Astrocyte (in vitro differentiated cells and primary cell): ENCODE measurements at regions not wholly inside any gene's neighbourhood (a gene's known extent, or its start where the extent isn't known, plus 50 kb on each side); places are given as distances from the start of the nearest gene placed in this dataset.

Experiments used
- DNase-seq: peaks from one replicate; pipeline ENCODE4 v3.0.0-alpha.2; 2010; ENCODE audit warnings: low read depth
- FAIRE-seq: peaks from 2 replicates; lab custom pipeline; 2011; peaks lifted over from hg19 to GRCh38; lab: Jason Lieb, UNC
- H2AFZ ChIP-seq: 2 replicates; pipeline ENCODE4 v1.6.0; 2012; ENCODE audit warnings: low read depth, low read length, inconsistent platforms
- H3K27ac ChIP-seq: 2 replicates; pipeline ENCODE4 v1.5.1; 2011; ENCODE audit warnings: low read depth, low read length, inconsistent platforms
- H3K27me3 ChIP-seq: 2 replicates; pipeline ENCODE4 v1.6.0; 2011; ENCODE audit warnings: low read length, inconsistent platforms; ENCODE audit not compliant: insufficient read depth
- H3K36me3 ChIP-seq: 2 replicates; pipeline ENCODE4 v1.5.1; 2011; ENCODE audit warnings: low read length, inconsistent platforms; ENCODE audit not compliant: insufficient read depth
- H3K4me1 ChIP-seq: 2 replicates; pipeline ENCODE4 v1.5.1; 2011; ENCODE audit warnings: low read length, inconsistent platforms; ENCODE audit not compliant: insufficient read depth
- H3K4me2 ChIP-seq: 2 replicates; pipeline ENCODE4 v1.6.0; 2012; ENCODE audit warnings: low read length, inconsistent platforms
- H3K4me3 ChIP-seq: 2 replicates; pipeline ENCODE4 v1.5.1; 2011; ENCODE audit warnings: low read depth, mild to moderate bottlenecking, low read length, inconsistent platforms; ENCODE audit not compliant: insufficient read depth
- H3K79me2 ChIP-seq: 2 replicates; pipeline ENCODE4 v1.6.0; 2012; ENCODE audit warnings: mild to moderate bottlenecking, low read length, inconsistent platforms; ENCODE audit not compliant: insufficient read depth
- H3K9ac ChIP-seq: 2 replicates; pipeline ENCODE4 v1.6.0; 2012; ENCODE audit warnings: mild to moderate bottlenecking, low read length, inconsistent platforms
- H3K9me3 ChIP-seq: 2 replicates; pipeline ENCODE4 v1.5.1; 2012; ENCODE audit warnings: low read depth, mild to moderate bottlenecking, low read length, inconsistent platforms; ENCODE audit not compliant: insufficient read depth
- H4K20me1 ChIP-seq: 2 replicates; pipeline ENCODE4 v1.6.0; 2012; ENCODE audit warnings: low read length, inconsistent platforms; ENCODE audit not compliant: insufficient read depth
- H3K27ac Mint-ChIP-seq: one replicate; pipeline ENCODE4 v1.8.0; 2021; ENCODE audit warnings: mild to moderate bottlenecking, mixed read lengths; ENCODE audit not compliant: unreplicated experiment
- H3K27me3 Mint-ChIP-seq: one replicate; pipeline ENCODE4 v1.8.0; 2021; ENCODE audit warnings: low read depth, mixed read lengths; ENCODE audit not compliant: unreplicated experiment
- H3K36me3 Mint-ChIP-seq: one replicate; pipeline ENCODE4 v1.8.0; 2021; ENCODE audit warnings: low read depth, mixed read lengths; ENCODE audit not compliant: unreplicated experiment
- H3K4me1 Mint-ChIP-seq: one replicate; pipeline ENCODE4 v1.8.0; 2021; ENCODE audit warnings: low read depth, mixed read lengths; ENCODE audit not compliant: unreplicated experiment
- H3K4me3 Mint-ChIP-seq: one replicate; pipeline ENCODE4 v1.8.0; 2021; ENCODE audit warnings: mild to moderate bottlenecking, moderate library complexity, mixed read lengths; ENCODE audit not compliant: unreplicated experiment
- H3K9me3 Mint-ChIP-seq: one replicate; pipeline ENCODE4 v1.8.0; 2021; ENCODE audit warnings: mild to moderate bottlenecking, mixed read lengths; ENCODE audit not compliant: unreplicated experiment
- EZH2 ChIP-seq: IDR thresholded peaks from 2 replicates; pipeline ENCODE4 v1.6.1; 2012; ENCODE audit warnings: mild to moderate bottlenecking, low read length, inconsistent platforms; ENCODE audit not compliant: insufficient read depth
- TF ChIP-seq, protein P1 (sequence below): IDR thresholded peaks from 2 replicates; pipeline ENCODE4 v1.5.1; 2011; ENCODE audit warnings: low read depth, mild to moderate bottlenecking, inconsistent platforms, low read length, moderate library complexity; ENCODE audit not compliant: insufficient read depth

DNA sequence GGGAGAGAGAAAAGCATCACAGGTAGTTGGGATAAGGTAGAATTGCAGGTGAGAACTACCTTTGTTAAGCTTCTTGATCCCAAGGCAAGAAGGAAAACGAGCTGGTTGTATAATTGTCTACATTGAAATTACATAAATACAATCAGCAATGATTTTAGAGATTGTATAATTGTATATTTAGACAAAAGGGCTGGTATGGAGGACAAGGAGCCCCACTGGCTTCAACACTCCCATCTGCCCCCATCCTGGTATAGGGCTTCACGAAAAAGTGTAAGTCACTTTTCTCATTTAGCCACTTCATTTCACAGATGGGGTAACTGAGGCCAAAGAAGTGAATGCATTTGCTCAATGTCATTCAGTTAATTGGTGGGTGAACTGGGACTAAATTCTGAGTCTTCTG is 103.3 kb downstream of the MYCN start:
- peaks cover 4% of the 10 kb centered on the region for H3K9me3 Mint-ChIP-seq

DNA sequence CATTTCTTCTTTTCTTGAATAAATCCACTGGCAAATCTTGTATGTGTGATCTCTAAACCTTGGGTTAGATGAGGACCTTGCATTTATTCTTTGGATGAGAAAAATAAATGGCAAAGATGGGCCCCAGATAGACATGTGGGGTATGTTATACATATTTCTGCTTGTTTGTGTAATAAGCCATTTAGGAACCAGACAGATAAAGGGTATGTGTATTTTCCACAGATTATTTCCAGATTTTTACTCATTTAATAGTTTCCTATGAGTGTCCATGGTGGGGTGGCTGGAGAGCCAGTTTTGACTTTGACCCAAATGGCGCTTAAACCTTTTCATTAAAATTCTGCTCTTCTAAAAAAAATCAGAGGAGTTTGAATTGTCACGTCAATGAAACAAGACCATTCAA is 102.8 kb downstream of the MYCN start:
- Histone ChIP-seq H3K79me2 (no peaks in the 10 kb centered on the region), H2AFZ (no peak overlapping the region), H3K4me1 (no peaks in the 10 kb centered on the region), H4K20me1 (no peaks in the 10 kb centered on the region), H3K9ac (no peak overlapping the region), H3K36me3 (no peaks in the 10 kb centered on the region), H3K4me2 (no peak overlapping the region), H3K9me3 (peaks cover 3% of the 10 kb centered on the region), H3K27ac (no peak overlapping the region), H3K27me3 (no peaks in the 10 kb centered on the region), H3K4me3 (no peak overlapping the region)
- Mint-ChIP-seq H3K4me1 (no peaks in the 10 kb centered on the region), H3K27me3 (peaks cover 15% of the 10 kb centered on the region), H3K9me3 (peaks cover 4% of the 10 kb centered on the region), H3K36me3 (peaks cover 2% of the 10 kb centered on the region), H3K27ac (no peak overlapping the region), H3K4me3 (no peak overlapping the region)
- no peak for FAIRE-seq
- TF ChIP-seq EZH2: no peak
- TF ChIP-seq, protein P1, sequence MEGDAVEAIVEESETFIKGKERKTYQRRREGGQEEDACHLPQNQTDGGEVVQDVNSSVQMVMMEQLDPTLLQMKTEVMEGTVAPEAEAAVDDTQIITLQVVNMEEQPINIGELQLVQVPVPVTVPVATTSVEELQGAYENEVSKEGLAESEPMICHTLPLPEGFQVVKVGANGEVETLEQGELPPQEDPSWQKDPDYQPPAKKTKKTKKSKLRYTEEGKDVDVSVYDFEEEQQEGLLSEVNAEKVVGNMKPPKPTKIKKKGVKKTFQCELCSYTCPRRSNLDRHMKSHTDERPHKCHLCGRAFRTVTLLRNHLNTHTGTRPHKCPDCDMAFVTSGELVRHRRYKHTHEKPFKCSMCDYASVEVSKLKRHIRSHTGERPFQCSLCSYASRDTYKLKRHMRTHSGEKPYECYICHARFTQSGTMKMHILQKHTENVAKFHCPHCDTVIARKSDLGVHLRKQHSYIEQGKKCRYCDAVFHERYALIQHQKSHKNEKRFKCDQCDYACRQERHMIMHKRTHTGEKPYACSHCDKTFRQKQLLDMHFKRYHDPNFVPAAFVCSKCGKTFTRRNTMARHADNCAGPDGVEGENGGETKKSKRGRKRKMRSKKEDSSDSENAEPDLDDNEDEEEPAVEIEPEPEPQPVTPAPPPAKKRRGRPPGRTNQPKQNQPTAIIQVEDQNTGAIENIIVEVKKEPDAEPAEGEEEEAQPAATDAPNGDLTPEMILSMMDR: no peak
- no peak for DNase-seq

More for the DNA sequence above, 103.3 kb downstream of the MYCN start:
- no peak for FAIRE-seq
- Histone ChIP-seq H3K27me3 (no peaks in the 10 kb centered on the region), H3K79me2 (no peaks in the 10 kb centered on the region), H4K20me1 (no peaks in the 10 kb centered on the region), H3K9me3 (peaks cover 3% of the 10 kb centered on the region), H2AFZ (no peak overlapping the region), H3K4me1 (no peaks in the 10 kb centered on the region), H3K9ac (no peak overlapping the region), H3K4me3 (no peak overlapping the region), H3K27ac (no peak overlapping the region), H3K4me2 (no peak overlapping the region), H3K36me3 (no peaks in the 10 kb centered on the region)
- Mint-ChIP-seq H3K27ac (no peak overlapping the region), H3K36me3 (peaks cover 2% of the 10 kb centered on the region), H3K27me3 (peaks cover 13% of the 10 kb centered on the region), H3K4me3 (no peak overlapping the region), H3K4me1 (no peaks in the 10 kb centered on the region)
- no peak for DNase-seq
- TF ChIP-seq, protein P1: no peak
- TF ChIP-seq EZH2: no peak

- TF ChIP-seq, protein P1: no peak
- no peak for TF ChIP-seq EZH2
- Mint-ChIP-seq H3K27ac (no peak overlapping the region), H3K9me3 (peaks cover 4% of the 10 kb centered on the region), H3K4me1 (no peaks in the 10 kb centered on the region), H3K27me3 (peaks cover 21% of the 10 kb centered on the region), H3K4me3 (no peak overlapping the region), H3K36me3 (peaks cover 2% of the 10 kb centered on the region)
- no peaks in the 10 kb centered on the region for H3K79me2 ChIP-seq
- H2AFZ ChIP-seq: no peak overlapping the region
- no peak overlapping the region for H3K9ac ChIP-seq
- H3K4me1 ChIP-seq: no peaks in the 10 kb centered on the region
- H3K4me3 ChIP-seq: no peak overlapping the region
- no peak overlapping the region for H3K27ac ChIP-seq
- no peaks in the 10 kb centered on the region for H4K20me1 ChIP-seq
- H3K27me3 ChIP-seq: no peaks in the 10 kb centered on the region
- H3K4me2 ChIP-seq: no peak overlapping the region
- no peak for DNase-seq
- no peak for FAIRE-seq
- peaks cover 3% of the 10 kb centered on the region for H3K9me3 ChIP-seq
- no peaks in the 10 kb centered on the region for H3K36me3 ChIP-seq
Measured at GRCh38 chr2:16042201-16042700, 101.9 kb downstream of the MYCN start.
